HG03354 (cell line): ENCODE measurements at regions not wholly inside any gene's neighbourhood (a gene's known extent, or its start where the extent isn't known, plus 50 kb on each side); places are given as distances from the start of the nearest gene placed in this dataset.

Experiments used
- ATAC-seq: cut with Tn5 transposase; IDR thresholded peaks from one replicate; pipeline ENCODE4 v1.9.1; 2021; ENCODE audit warnings: mild to moderate bottlenecking; ENCODE audit not compliant: unreplicated experiment, poor library complexity, severe bottlenecking

DNA sequence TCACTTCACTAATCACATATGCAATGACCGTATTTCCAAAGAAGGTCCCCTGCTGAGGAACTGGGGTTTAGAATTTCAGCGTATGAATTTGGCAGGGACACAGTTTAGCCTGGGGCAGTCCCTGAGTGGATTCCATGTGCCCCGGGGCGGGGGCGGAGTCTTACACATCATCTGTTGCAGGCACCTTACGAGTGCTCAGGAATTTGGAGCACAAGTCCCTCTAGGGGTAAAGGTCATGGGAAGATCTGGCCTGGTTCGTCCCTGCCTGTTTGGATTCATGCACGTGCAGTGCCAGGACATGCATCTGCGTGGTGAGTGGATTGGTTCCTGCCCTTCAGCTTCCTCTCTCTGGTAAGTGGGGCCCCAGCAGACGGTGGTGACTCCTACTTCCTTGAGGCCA lies 208.3 kb upstream of the C1orf174 start:
- ATAC-seq = no peak

DNA sequence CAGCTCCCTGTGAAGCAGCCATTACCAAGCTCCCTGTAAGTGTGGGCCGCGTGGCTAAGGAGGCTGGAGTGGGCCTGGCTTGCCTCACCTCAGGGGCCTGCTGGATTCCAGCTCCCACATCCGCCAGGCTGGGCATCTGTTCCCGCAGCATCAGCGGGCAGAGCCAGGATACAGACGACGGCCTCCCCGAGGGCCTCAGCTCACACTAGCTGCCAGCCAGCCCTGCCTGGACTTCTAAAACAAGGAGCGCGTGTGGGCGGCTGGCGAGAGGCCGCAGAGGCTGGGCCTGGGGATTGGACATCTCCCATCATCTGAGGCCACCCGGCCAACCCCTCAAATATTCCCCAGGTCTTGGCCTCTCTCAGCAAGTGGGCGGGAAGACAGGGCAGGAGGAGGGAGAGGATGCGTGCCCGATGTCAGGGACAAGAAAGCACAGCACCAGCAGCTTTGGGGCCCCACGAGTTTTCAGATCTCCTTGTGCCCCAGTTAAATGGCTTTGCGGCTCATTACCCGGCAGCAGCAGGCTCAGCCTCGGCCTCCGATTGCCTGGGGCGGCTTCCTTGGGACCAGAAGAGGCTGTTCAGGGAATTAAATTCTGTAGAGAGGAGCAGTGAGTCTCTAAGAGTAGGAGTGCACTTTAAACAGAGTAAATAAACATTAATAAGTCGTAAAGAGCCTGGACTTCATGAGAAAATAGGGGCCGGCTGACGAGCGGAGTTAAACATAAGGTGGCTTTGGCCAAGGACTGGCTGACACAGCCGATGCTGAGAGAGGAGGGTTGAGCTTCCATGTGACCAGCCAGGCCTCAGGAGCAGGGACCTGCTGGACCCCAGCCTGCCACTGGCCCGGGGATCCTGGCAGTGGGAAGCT lies 208.9 kb upstream of the C1orf174 start:
- no peak for ATAC-seq

DNA sequence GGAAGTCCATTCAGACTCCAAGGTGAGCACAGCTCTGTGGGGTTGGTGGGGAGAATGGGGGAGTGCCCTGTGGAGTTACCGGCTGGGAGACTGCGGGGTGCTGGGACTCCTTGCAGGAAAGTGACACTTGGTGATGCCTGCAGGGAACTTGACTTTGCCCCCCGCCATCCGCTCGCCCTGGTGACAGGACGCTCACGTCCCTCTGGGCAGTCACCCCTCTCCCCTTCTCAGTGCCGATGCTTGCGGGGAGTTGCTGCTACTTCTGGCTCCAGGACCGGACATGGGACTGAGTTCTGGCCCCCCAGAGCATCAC lies 209.5 kb upstream of the C1orf174 start:
- no peak for ATAC-seq

DNA sequence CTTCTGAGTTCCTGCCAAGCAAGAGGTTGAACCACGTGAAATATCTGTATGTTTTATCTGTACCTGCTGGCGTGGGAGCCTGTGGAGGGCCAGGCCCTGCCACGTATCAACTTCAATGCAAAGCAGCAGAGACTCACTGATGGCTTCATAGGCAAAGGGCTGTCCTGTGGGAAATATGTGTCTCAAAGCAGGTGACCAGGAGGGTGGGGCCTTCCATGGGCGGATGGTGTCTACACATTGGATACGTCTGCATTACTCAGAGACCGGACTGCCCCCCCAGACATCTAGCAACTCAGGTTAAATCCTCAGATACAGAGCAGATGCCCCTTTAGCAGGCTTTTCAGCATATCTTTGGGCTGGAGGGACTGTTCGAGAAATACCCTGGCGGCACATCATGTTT lies 210.8 kb upstream of the C1orf174 start:
- no peak for ATAC-seq

DNA sequence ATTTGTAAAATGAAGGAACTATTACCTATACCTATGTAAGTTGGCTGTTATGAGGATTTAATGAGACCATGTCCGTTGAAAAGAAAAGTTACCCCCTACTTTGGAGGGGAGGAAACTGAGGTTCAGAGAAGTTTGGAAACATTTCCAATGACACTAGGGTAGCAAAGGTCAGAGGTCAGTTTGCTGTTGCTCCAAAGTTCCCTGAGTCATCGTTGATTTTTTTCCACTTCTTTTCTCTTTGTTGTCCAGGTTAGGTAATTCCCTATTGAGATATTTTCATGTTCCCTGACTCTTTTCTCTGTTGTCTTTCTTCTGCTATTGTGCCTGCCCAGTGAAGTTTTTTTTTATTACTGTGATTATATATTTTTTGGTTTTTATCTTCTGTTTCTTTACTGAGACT lies 213.8 kb upstream of the C1orf174 start:
- ATAC-seq = no peak

DNA sequence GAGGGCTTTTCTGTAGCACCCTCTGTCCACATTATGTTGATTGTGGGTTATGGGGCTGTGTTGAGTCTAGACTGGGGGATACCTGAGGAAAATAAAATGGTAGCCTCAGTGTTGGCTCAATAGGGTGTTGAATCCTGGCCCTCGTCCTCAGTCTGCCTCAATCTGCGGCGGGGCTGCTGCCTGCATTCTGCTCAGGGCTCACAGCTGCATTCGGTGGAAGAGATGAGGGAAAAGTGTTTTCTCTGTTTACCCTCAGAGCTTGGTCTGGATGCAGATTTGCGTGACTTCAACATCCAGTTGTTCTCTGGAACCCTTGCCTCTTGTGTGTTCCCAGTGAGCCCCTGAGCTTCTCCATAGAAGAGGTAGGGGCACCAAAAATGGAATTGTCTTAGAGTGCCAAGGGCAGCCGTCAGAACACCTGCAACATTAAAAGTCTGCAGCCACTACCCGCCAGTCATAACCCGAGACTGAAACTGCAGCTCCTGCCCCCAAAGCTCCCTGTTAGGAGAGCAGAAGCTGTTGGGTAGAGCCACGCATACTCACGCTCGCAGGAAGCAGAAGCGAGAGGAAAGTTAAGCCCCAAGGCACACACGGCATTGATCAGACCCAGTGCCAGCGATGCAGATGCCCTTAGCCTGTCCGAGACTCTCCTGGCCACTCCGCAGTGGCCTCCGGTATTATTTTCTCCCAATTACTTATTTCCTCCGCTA lies 215.3 kb upstream of the C1orf174 start:
- no peak for ATAC-seq

DNA sequence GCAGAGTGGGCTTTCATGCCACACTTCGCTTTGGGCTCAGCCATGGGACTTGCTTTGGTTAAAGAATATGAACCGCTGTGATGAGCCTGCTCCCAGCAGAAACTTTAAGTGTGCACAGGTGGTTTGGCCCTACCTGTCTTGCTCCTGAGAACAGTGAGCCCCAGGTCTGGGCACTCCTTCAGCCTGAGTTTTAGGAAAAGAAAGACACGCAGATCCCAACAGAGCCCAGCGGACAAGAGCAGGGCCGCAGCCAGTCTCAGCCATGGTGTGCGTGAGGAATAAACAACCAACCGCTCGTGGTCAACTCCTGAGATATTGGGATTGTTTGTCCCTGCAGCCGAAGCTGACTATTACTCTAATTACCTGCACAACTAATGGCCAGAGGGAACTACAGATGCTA lies 217.1 kb upstream of the C1orf174 start:
- ATAC-seq = no peak

DNA sequence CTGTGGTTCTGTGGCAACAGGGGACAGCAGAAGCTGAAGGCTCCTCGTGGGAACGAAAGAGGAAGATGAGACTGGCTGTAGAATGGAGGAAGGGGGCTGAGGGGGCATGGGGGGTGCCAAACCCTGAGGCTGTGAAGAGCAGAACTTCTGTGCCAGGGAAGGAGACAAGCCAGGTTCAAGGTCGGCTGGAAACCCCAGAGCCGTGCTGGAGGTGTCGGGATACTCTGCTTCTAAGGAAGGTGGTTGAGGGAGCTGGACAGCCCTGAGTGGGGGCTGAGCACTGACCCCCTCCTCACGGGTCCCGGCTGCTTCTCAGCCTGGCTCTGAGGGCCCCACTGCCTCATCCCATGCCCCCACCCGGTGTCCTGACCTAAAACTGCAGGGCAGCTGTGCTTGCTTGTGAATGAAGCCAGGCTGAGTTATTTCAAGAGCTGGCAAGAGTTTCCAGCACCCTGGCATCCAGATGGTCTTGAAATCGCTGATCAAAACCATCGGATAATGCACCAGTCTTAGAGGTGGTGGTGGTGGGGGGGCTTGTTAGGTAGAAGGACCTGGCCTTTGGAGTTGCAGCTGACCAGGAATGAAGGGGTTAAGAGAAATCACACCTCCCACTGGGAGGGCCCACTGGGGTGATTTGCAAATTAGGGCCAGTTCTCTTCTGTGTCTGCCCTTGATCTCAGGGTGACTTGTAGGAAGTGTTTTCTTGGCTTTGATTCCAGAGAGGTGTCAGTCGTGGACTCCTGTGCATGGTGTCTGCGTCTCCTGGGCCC lies 218.9 kb upstream of the C1orf174 start:
- no peak for ATAC-seq

DNA sequence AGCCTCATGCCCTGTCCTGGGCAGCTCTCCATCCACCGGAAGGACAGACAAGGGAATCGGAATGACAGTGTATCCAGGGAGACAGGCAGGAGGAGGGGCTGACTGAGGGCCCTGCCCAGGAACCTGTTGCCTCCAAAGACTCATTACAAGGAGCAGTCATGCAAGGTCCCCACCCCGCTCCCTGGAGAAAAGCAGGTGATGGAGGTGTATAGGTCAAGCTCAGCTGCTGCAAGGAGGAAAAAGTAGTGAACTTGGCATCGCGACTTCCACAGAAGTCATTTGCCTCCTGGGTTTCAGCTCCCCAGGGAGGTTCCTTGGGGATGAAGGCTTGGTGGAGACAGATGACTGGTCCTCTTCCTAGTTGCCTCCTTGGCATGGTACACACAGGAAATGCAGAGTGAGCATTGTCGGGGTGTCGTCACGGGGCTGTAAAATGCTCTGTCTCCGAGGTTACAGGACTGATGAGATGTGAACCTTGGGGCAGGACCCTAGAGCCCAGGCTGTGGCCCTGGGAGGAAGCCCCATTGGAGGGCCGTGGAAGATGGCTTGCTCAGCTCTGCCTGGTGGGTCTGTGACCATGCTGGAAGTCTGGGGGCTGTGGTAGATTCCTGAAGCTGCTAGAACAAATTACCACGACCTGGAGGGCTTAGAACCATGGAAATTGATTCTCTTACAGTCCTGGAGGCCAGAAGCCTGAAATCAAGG lies 219.6 kb upstream of the C1orf174 start:
- no peak for ATAC-seq

DNA sequence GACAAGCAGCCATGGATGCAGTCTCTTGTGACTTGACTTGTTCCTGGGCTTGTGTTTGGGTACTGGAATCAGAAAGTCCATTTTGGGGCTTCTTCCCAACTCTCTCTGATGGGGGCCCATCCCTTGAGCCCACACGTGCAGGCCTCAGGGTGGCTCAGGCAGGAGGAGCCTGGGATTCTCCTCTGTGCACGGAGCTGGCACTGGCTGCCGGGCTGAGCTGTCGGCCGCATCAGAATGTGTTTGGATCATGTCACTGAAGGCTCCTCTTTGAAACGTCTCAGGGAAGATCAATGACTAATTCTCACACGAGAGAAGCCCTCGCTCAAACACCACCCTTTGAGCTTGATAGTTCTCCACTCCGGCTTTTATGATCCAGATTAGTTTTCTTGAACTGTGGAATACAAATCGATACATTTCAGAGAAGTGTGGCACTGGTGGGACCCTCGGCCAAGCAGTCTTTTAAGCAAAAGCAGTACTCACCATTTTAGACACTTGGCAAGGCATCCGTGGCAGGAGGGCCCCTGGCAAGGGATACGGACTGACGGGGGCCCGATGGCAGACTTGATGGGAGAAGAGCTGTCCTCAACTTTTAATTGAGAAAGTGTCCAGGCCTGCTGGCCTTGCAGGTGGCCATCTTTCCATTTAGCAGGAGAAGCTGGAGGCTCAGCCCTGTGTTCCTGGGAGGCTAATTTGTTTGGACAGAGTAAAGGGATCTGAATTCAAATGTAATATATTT lies 220.7 kb upstream of the C1orf174 start:
- ATAC-seq = no peak

DNA sequence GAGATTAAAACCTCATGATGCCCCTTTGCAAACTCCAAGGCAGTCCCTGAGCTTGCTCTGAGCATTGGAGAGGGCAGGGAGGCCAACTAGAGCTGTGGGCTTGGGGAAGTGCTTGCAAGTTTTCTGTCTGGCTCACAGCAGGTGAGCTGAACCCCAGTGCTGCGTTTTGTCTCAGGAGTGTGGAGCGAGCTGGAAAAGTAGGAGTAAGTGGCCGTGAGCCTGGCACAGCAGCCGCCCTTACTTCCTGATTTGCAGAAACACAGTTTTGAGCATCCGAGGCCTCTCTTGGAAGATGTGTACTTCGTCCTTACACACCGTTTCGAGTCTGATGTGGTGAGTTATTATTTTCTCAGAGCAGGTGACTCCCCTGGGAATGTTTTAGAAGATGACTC lies 221.2 kb upstream of the C1orf174 start:
- ATAC-seq = no peak

DNA sequence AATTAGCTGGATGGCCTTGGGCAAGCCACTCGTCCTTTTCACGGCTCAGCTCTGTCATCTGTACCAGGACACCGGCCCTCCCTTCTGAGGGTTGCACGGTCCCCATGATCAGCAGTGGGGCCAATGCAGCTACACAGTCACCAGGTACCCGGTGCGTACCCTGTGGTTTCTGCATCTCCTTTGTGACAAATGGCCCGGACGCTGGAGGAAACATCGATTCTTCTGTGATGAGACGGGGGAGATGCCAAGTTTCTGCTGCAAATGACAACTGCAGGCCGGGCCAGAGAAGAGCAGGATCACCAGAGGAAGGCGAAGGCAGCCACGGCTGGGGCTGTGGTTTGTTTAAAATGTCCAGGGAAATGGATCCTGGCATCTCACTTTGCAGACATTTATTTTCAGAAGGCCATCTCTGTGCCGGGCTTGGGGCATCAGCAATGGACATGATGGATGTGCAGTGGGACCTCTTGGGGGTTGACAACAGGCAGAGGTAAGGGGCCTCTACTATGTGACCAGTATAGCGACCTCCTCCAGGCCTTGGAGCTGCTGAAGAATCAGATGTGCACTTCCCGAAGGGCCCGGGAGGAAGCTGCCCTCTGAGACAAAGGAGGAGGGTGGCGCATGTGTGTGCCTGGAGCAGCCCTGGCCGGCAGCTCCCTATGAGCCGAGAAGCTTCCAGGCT lies 221.9 kb upstream of the C1orf174 start:
- ATAC-seq = no peak

DNA sequence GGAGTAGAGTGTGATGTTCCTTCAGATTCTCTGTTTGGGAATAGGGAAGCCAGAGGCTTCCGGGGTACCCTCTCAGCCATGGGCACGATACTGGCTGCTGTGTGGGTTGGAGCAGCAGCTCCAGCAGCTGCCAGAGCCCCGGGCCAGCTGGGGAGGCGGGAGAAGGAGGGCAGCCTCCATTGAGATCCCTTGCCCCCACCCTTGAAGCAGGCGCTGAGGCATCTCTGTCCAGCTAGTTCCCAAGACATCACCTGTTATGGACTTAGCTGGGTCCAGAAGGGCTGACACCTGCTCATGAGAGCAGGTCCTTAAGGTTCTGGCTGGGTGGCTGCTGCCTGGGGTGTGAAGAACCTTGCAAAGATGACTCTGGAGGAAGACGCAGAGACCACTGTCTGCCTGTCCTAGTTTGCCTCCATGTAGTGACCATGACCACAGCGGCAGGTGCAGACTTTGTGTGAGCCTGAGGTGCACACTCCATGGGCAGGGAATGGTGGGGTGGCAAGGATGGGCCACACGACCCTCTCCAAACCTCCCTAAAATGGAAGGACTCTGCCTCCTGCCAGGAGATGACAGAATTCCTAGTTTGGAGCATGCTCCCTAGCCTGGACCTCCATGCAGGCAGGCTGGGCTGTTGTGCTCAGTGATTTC lies 222.6 kb upstream of the C1orf174 start:
- no peak for ATAC-seq

DNA sequence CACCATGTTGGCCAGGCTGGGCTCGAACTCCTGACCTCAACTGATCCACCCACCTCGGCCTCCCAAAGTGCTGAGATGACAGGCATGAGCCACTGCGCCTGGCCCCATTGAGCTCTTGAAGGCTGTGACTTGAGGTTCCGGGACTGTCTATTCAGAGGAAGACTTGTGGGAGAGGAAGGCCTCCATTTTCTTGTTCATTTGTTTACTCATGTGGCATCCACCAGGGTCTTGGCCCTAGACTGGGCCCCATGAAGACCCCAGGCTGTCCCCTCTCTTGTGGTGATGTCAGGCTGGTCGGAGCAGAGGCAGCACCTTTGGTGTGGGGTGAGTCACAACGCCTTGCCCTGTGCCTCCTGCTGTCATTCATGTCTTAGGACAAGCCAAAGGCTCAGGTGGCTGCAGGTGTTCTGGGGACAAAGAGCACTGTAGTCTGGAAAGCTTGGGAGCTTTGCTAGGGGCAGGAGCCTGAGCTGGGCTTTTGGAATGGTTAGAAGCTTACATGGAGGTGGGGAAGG lies 224.6 kb upstream of the C1orf174 start:
- ATAC-seq = no peak

DNA sequence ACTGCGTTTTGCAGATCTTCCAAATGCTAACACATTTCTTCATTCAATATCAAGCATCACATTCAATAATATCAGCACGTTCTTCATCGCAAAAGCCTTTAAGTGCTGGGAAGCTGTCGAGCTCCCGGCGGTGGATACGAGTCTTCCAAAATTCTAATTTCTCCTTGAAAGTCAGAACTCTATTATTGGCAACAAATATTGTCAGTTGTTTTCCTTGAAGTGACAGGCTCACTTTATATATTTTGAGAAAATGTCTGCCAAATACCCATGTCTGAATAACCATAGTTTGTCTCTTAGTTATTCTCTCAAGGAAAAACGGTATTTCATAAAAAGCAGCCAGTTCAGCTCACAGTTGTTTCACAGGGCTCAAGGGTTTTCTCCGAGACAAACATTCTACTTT lies 226.2 kb upstream of the C1orf174 start:
- ATAC-seq = no peak

DNA sequence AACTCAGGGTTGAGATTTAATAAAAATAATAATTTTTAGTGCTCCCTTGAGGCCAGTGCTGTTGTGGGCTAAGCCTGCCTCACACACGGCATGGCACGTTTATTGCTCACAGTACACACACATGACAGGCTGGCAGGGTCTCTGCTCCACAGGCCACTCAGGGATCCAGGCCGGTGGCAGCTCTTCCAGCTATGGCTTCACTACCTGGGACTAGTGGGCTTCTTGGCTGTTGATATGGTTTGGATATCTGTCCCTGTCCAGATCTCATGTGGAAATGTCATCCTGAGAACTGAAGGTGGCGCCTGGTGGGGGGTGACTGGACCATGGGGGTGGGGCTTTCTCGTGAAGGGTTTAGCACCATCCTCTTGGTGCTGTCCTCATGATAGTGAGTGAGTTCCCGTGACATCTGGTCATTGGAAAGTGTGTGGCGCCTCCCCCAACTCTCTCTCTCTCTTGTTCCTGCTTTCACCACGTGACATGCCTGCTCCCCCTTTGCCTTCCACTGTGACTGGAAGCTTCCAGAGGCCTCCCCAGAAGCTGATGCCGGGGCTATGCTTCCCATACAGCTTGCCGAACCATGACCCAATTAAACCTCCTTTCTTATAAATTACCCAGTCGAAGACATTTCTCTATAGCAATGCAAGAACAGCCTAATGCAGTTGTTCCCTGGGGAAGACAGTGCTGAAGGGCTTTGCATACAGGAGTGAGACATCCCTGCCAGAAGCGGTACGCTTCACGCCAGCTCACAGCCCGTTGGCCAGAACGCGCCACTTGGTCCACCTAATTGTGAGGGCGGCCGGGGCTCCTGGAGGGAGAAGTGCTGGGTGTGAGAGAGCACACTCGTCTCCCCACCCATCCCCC lies 226.9 kb upstream of the C1orf174 start:
- ATAC-seq = no peak

DNA sequence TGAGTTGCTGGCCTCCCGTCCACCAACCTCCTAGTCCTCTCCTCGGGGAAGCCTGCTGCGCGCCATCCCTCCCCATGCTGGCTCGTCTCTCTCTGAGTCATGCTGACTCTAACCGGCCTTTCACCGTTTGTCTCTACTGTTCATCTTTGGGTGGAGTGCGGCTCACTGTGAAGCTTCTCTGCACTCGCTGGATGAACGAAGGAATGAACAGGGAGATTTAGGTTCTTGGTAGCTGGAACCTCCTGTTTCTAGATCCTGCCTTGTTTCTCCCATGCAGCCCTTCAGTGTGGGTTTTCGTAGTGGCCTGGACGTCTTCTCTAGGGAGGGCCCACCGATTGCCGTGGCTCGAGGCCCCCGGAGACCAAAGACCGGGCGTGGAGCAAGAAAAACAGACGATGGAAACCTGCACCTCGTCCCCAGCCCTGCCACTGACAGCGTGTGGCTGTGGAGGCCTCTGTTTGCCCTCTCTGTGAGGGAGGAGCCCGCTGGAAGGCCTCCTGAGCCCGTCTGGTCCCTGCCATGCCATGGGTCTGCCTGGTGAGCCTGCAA lies 227.6 kb upstream of the C1orf174 start:
- ATAC-seq = no peak
